DMS153 treated with DMSO at 0.1 percent for 48 hours (cell line): ENCODE measurements at regions not wholly inside any gene's neighbourhood (a gene's known extent, or its start where the extent isn't known, plus 50 kb on each side); places are given as distances from the start of the nearest gene placed in this dataset.
"Not testable (repeated sequence)": the region's sequence is repeated elsewhere in the genome, so short reads cannot be mapped to it uniquely, and the experiment has no call there.

Experiments
- DNase-seq: peaks from one replicate; lab custom pipeline; 2025; ENCODE audit not compliant: unreplicated experiment; lab: John Stamatoyannopoulos, UW

GRCh38 chrX:13478740-13479451, 90.5 kb upstream of the EGFL6 start:
- DNase-seq, result no peak

GRCh38 chrX:13476384-13476783, 93.0 kb upstream of the EGFL6 start:
- DNase-seq, result no peak

- DNase-seq, result no peak
Observed at GRCh38 chrX:13474164-13474516, 95.3 kb upstream of the EGFL6 start.

GRCh38 chrX:13473442-13474163, 95.8 kb upstream of the EGFL6 start:
- no peak for DNase-seq

GRCh38 chrX:13472975-13473374, 96.4 kb upstream of the EGFL6 start:
- DNase-seq, result no peak

GRCh38 chrX:13471269-13471668, 98.1 kb upstream of the EGFL6 start:
- no peak for DNase-seq

GRCh38 chrX:13470685-13470977, 98.8 kb upstream of the EGFL6 start:
- DNase-seq, result no peak

- no peak for DNase-seq
Observed at GRCh38 chrX:13469963-13470684, 99.3 kb upstream of the EGFL6 start.

GRCh38 chrX:13468096-13468495, 101.3 kb upstream of the EGFL6 start:
- DNase-seq, result no peak

- DNase-seq, result no peak
Observed at GRCh38 chrX:13467243-13467642, 102.2 kb upstream of the EGFL6 start.

GRCh38 chrX:13464599-13465275, 104.7 kb upstream of the EGFL6 start:
- DNase-seq, result no peak

- DNase-seq, result peak; percentile 55
Observed at GRCh38 chrX:13463608-13464007, 105.8 kb upstream of the EGFL6 start.

- no peak for DNase-seq
Observed at GRCh38 chrX:13452283-13452682, 117.1 kb upstream of the EGFL6 start.

GRCh38 chrX:13449441-13449840, 120.0 kb upstream of the EGFL6 start:
- no peak for DNase-seq

- no peak for DNase-seq
Observed at GRCh38 chrX:13448941-13449340, 120.5 kb upstream of the EGFL6 start.

GRCh38 chrX:13441608-13442007, 121.8 kb upstream of the ATXN3L start:
- not testable (repeated sequence) for DNase-seq

- DNase-seq, result no peak
Observed at GRCh38 chrX:13440176-13440575, 120.3 kb upstream of the ATXN3L start.

GRCh38 chrX:13433298-13433605, 113.4 kb upstream of the ATXN3L start:
- no peak for DNase-seq

- DNase-seq, result no peak
Observed at GRCh38 chrX:13432414-13433297, 112.8 kb upstream of the ATXN3L start.

GRCh38 chrX:13430136-13430827, 110.4 kb upstream of the ATXN3L start:
- no peak for DNase-seq
